ENCODE measurements at regions not wholly inside any gene's neighbourhood (a gene's known extent, or its start where the extent isn't known, plus 50 kb on each side); places are given as distances from the start of the nearest gene placed in this dataset.
"Not testable (repeated sequence)": the region's sequence is repeated elsewhere in the genome, so short reads cannot be mapped to it uniquely, and the experiment has no call there.

- no peak overlapping the region for H3K27ac Mint-ChIP-seq
- H3K4me1 Mint-ChIP-seq = no peaks in the 10 kb centered on the region
- ATAC-seq (ENCODE audit: low read depth) (no peak), DNase-seq (ENCODE audit: low spot score in 2 of 2) (no peak)
- no peak overlapping the region for H3K4me3 Mint-ChIP-seq
- H3K36me3 Mint-ChIP-seq = peaks cover 2% of the 10 kb centered on the region
- H3K27me3 Mint-ChIP-seq = peaks cover 3% of the 10 kb centered on the region
- H3K9me3 Mint-ChIP-seq = peaks cover 16% of the 10 kb centered on the region
Measured at GRCh38 chr7:92973293-92973731, 136.9 kb upstream of the CDK6 start.

- no peak overlapping the region for H3K4me3 Mint-ChIP-seq
- H3K9me3 Mint-ChIP-seq = peaks cover 12% of the 10 kb centered on the region
Measured at GRCh38 chr7:92972441-92972840, 136.1 kb upstream of the CDK6 start.

GRCh38 chr7:92969061-92969460 lies 132.7 kb upstream of the CDK6 start:
- H3K36me3 Mint-ChIP-seq = no peaks in the 10 kb centered on the region
- H3K4me3 Mint-ChIP-seq = no peak overlapping the region
- ATAC-seq (ENCODE audit: low read depth) (no peak), DNase-seq (ENCODE audit: low spot score in 2 of 2) (no peak)
- H3K27ac Mint-ChIP-seq = no peak overlapping the region
- H3K9me3 Mint-ChIP-seq = no peaks in the 10 kb centered on the region
- H3K27me3 Mint-ChIP-seq = peaks cover 3% of the 10 kb centered on the region
- no peaks in the 10 kb centered on the region for H3K4me1 Mint-ChIP-seq

More at GRCh38 chr7:92972441-92972840, 136.1 kb upstream of the CDK6 start:
- no peak for ATAC-seq (ENCODE audit: low read depth)
- DNase-seq (ENCODE audit: low spot score in 2 of 2) = no peak
- Mint-ChIP-seq H3K27ac (no peak overlapping the region), H3K36me3 (peaks cover 2% of the 10 kb centered on the region), H3K27me3 (peaks cover 3% of the 10 kb centered on the region), H3K4me1 (no peaks in the 10 kb centered on the region)

GRCh38 chr7:92968502-92968901 lies 132.1 kb upstream of the CDK6 start:
- no peak for DNase-seq (ENCODE audit: low spot score in 2 of 2)
- Mint-ChIP-seq H3K36me3 (no peaks in the 10 kb centered on the region), H3K4me3 (no peak overlapping the region), H3K27ac (no peak overlapping the region), H3K27me3 (peaks cover 3% of the 10 kb centered on the region), H3K4me1 (no peaks in the 10 kb centered on the region), H3K9me3 (no peaks in the 10 kb centered on the region)
- ATAC-seq (ENCODE audit: low read depth) = no peak

GRCh38 chr7:92967238-92967637 lies 130.9 kb upstream of the CDK6 start:
- H3K27me3 Mint-ChIP-seq = peaks cover 4% of the 10 kb centered on the region
- ATAC-seq (ENCODE audit: low read depth) = no peak

GRCh38 chr7:92964141-92964540 lies 127.8 kb upstream of the CDK6 start:
- DNase-seq (ENCODE audit: low spot score in 2 of 2) (no peak), ATAC-seq (ENCODE audit: low read depth) (no peak)
- H3K36me3 Mint-ChIP-seq = no peaks in the 10 kb centered on the region
- H3K27me3 Mint-ChIP-seq = peaks cover 2% of the 10 kb centered on the region
- H3K9me3 Mint-ChIP-seq = peaks cover 2% of the 10 kb centered on the region
- no peak overlapping the region for H3K4me3 Mint-ChIP-seq
- H3K4me1 Mint-ChIP-seq = no peaks in the 10 kb centered on the region
- no peak overlapping the region for H3K27ac Mint-ChIP-seq

More at GRCh38 chr7:92967238-92967637, 130.9 kb upstream of the CDK6 start:
- DNase-seq (ENCODE audit: low spot score in 2 of 2) = no peak
- peaks cover under 1% of the 10 kb centered on the region for H3K9me3 Mint-ChIP-seq
- H3K4me1 Mint-ChIP-seq = no peaks in the 10 kb centered on the region
- no peak overlapping the region for H3K4me3 Mint-ChIP-seq
- H3K27ac Mint-ChIP-seq = no peak overlapping the region
- H3K36me3 Mint-ChIP-seq = no peaks in the 10 kb centered on the region

- Mint-ChIP-seq H3K36me3 (no peaks in the 10 kb centered on the region), H3K27me3 (peaks cover 2% of the 10 kb centered on the region), H3K4me1 (no peaks in the 10 kb centered on the region), H3K9me3 (peaks cover 2% of the 10 kb centered on the region), H3K4me3 (no peak overlapping the region), H3K27ac (no peak overlapping the region)
- ATAC-seq (ENCODE audit: low read depth) (no peak), DNase-seq (ENCODE audit: low spot score in 2 of 2) (no peak)
Measured at GRCh38 chr7:92963566-92963965, 127.2 kb upstream of the CDK6 start.

- Mint-ChIP-seq H3K9me3 (peaks cover 2% of the 10 kb centered on the region), H3K27ac (no peak overlapping the region), H3K4me1 (no peaks in the 10 kb centered on the region), H3K36me3 (no peaks in the 10 kb centered on the region), H3K4me3 (no peak overlapping the region), H3K27me3 (peaks cover 2% of the 10 kb centered on the region)
- DNase-seq (ENCODE audit: low spot score in 2 of 2) (no peak), ATAC-seq (ENCODE audit: low read depth) (no peak)
Measured at GRCh38 chr7:92961961-92962360, 125.6 kb upstream of the CDK6 start.

GRCh38 chr7:92956575-92956974 lies 120.2 kb upstream of the CDK6 start:
- H3K36me3 Mint-ChIP-seq = no peaks in the 10 kb centered on the region
- H3K27me3 Mint-ChIP-seq = no peaks in the 10 kb centered on the region
- no peak overlapping the region for H3K27ac Mint-ChIP-seq
- no peak for DNase-seq (ENCODE audit: low spot score in 2 of 2)
- ATAC-seq (ENCODE audit: low read depth) = no peak
- H3K4me1 Mint-ChIP-seq = no peaks in the 10 kb centered on the region
- H3K4me3 Mint-ChIP-seq = no peak overlapping the region
- no peaks in the 10 kb centered on the region for H3K9me3 Mint-ChIP-seq

GRCh38 chr7:92955081-92955480 lies 118.7 kb upstream of the CDK6 start:
- no peaks in the 10 kb centered on the region for H3K36me3 Mint-ChIP-seq
- H3K9me3 Mint-ChIP-seq = no peaks in the 10 kb centered on the region
- ATAC-seq (ENCODE audit: low read depth) = no peak
- no peaks in the 10 kb centered on the region for H3K27me3 Mint-ChIP-seq
- H3K27ac Mint-ChIP-seq = no peak overlapping the region
- H3K4me3 Mint-ChIP-seq = no peak overlapping the region
- H3K4me1 Mint-ChIP-seq = no peaks in the 10 kb centered on the region
- DNase-seq (ENCODE audit: low spot score in 2 of 2) = no peak

- ATAC-seq (ENCODE audit: low read depth) (no peak), DNase-seq (ENCODE audit: low spot score in 2 of 2) (no peak)
- no peaks in the 10 kb centered on the region for H3K27me3 Mint-ChIP-seq
- H3K36me3 Mint-ChIP-seq = no peaks in the 10 kb centered on the region
- H3K4me3 Mint-ChIP-seq = no peak overlapping the region
- H3K9me3 Mint-ChIP-seq = no peaks in the 10 kb centered on the region
- H3K4me1 Mint-ChIP-seq = no peaks in the 10 kb centered on the region
- no peak overlapping the region for H3K27ac Mint-ChIP-seq
Measured at GRCh38 chr7:92953657-92954056, 117.3 kb upstream of the CDK6 start.

- DNase-seq (ENCODE audit: low spot score in 2 of 2) (no peak), ATAC-seq (ENCODE audit: low read depth) (no peak)
- Mint-ChIP-seq H3K4me1 (no peaks in the 10 kb centered on the region), H3K27ac (no peak overlapping the region), H3K27me3 (no peaks in the 10 kb centered on the region), H3K4me3 (no peak overlapping the region), H3K9me3 (no peaks in the 10 kb centered on the region), H3K36me3 (no peaks in the 10 kb centered on the region)
Measured at GRCh38 chr7:92949748-92950147, 113.4 kb upstream of the CDK6 start.

- Mint-ChIP-seq H3K36me3 (no peaks in the 10 kb centered on the region), H3K4me1 (no peaks in the 10 kb centered on the region), H3K27ac (no peak overlapping the region), H3K9me3 (peaks cover 3% of the 10 kb centered on the region), H3K27me3 (no peaks in the 10 kb centered on the region), H3K4me3 (no peak overlapping the region)
- ATAC-seq (ENCODE audit: low read depth) (no peak), DNase-seq (ENCODE audit: low spot score in 2 of 2) (no peak)
Measured at GRCh38 chr7:92945840-92946239, 109.5 kb upstream of the CDK6 start.

GRCh38 chr7:92944633-92945032 lies 108.3 kb upstream of the CDK6 start:
- H3K27me3 Mint-ChIP-seq = peaks cover 2% of the 10 kb centered on the region
- peaks cover 6% of the 10 kb centered on the region for H3K9me3 Mint-ChIP-seq
- H3K4me1 Mint-ChIP-seq = no peaks in the 10 kb centered on the region
- ATAC-seq (ENCODE audit: low read depth) = no peak
- no peak overlapping the region for H3K27ac Mint-ChIP-seq
- DNase-seq (ENCODE audit: low spot score in 2 of 2) = no peak
- no peaks in the 10 kb centered on the region for H3K36me3 Mint-ChIP-seq
- H3K4me3 Mint-ChIP-seq = no peak overlapping the region

- not testable (repeated sequence) for H3K9me3 Mint-ChIP-seq; ATAC-seq (ENCODE audit: low read depth); H3K27ac Mint-ChIP-seq; DNase-seq (ENCODE audit: low spot score in 2 of 2); H3K27me3 Mint-ChIP-seq; H3K36me3 Mint-ChIP-seq; H3K4me1 Mint-ChIP-seq; H3K4me3 Mint-ChIP-seq
Measured at GRCh38 chr7:92942706-92943105, 106.3 kb upstream of the CDK6 start.

All from memory B cell (primary cell).